Neural cell (in vitro differentiated cells): ENCODE measurements at regions not wholly inside any gene's neighbourhood (a gene's known extent, or its start where the extent isn't known, plus 50 kb on each side); places are given as distances from the start of the nearest gene placed in this dataset.

Source experiments
- H2AFZ ChIP-seq: fragments of 200-600, 300-800 bp; sonication (generic), shearing (Covaris generic); 2 replicates; pipeline ENCODE4 v1.6.0; 2014; ENCODE audit warnings: low read depth, mild to moderate bottlenecking, antibody characterized with exemption, low read length, moderate library complexity
- H3F3A ChIP-seq: fragments of 200-600 bp; shearing (Covaris generic); 2 replicates; pipeline ENCODE4 v1.6.1; 2016; ENCODE audit warnings: mild to moderate bottlenecking, moderate library complexity, mixed read lengths, antibody characterized with exemption, low read length; ENCODE audit not compliant: insufficient read depth, poor library complexity, severe bottlenecking
- H3K27ac ChIP-seq: fragments of 200-600, 300-800 bp; sonication (generic), shearing (Covaris generic); 2 replicates; pipeline ENCODE4 v1.5.1; 2014; ENCODE audit warnings: mild to moderate bottlenecking, low read length, moderate library complexity
- H3K27me3 ChIP-seq: fragments of 300-800, 200-600 bp; sonication (generic), shearing (Covaris generic); 2 replicates; pipeline ENCODE4 v1.6.0; 2014; ENCODE audit warnings: mild to moderate bottlenecking, low read depth, low read length, moderate library complexity; ENCODE audit not compliant: insufficient read depth
- H3K36me3 ChIP-seq: fragments of 300-800, 200-600 bp; sonication (generic), shearing (Covaris generic); 2 replicates; pipeline ENCODE4 v1.5.1; 2014; ENCODE audit warnings: mild to moderate bottlenecking, antibody characterized with exemption, low read length, moderate library complexity; ENCODE audit not compliant: insufficient read depth
- H3K4me2 ChIP-seq: fragments of 300-800, 200-600 bp; sonication (generic), shearing (Covaris generic); 2 replicates; pipeline ENCODE4 v1.6.0; 2014; ENCODE audit warnings: mild to moderate bottlenecking, low read length
- H3K4me3 ChIP-seq: fragments of 300-800, 200-600 bp; sonication (generic), shearing (Covaris generic); 2 replicates; pipeline ENCODE4 v1.5.1; 2014; ENCODE audit warnings: mild to moderate bottlenecking, low read length, moderate library complexity
- H3K79me2 ChIP-seq: fragments of 200-600 bp; shearing (Covaris generic); replicated peaks from 2 replicates; pipeline ENCODE4 v1.6.0; 2014; ENCODE audit warnings: mild to moderate bottlenecking, low read length, moderate library complexity; ENCODE audit not compliant: insufficient read depth
- H3K9ac ChIP-seq: fragments of 300-800, 200-600 bp; sonication (generic), shearing (Covaris generic); 2 replicates; pipeline ENCODE4 v1.6.1; 2016; ENCODE audit warnings: mild to moderate bottlenecking, low read length, mixed read lengths
- H3K9me2 ChIP-seq: fragments of 200-600 bp; shearing (Covaris generic); 2 replicates; pipeline ENCODE4 v1.6.1; 2016; ENCODE audit warnings: mild to moderate bottlenecking, low read length, mixed read lengths; ENCODE audit not compliant: insufficient read depth
- H3K9me3 ChIP-seq: fragments of 200-600, 300-800 bp; sonication (generic), shearing (Covaris generic); 2 replicates; pipeline ENCODE4 v1.6.1; 2016; ENCODE audit warnings: mild to moderate bottlenecking, mixed run types, low read length, moderate library complexity, mixed read lengths
- H4K20me1 ChIP-seq: fragments of 200-600 bp; shearing (Covaris generic); 2 replicates; pipeline ENCODE4 v1.6.1; 2016; ENCODE audit warnings: mild to moderate bottlenecking, mixed run types; ENCODE audit not compliant: insufficient read depth
- EP300 ChIP-seq: fragments of 450-650 bp; conservative IDR thresholded peaks from 2 replicates; pipeline ENCODE4 v1.6.1; 2014; ENCODE audit warnings: antibody characterized with exemption, mild to moderate bottlenecking, moderate library complexity; ENCODE audit not compliant: poor library complexity, severe bottlenecking
- EZH2 ChIP-seq: fragments of 200-600, 300-800 bp; shearing (Covaris generic), sonication (generic); IDR thresholded peaks from 2 replicates; pipeline ENCODE4 v1.6.1; 2014; ENCODE audit warnings: antibody characterized with exemption, low read length, borderline replicate concordance, mild to moderate bottlenecking; ENCODE audit not compliant: insufficient read depth, poor library complexity, severe bottlenecking
- MXI1 ChIP-seq: fragments of 450-650 bp; conservative IDR thresholded peaks from 2 replicates; pipeline ENCODE4 v1.6.1; 2014; ENCODE audit warnings: antibody characterized with exemption, mild to moderate bottlenecking; ENCODE audit not compliant: poor library complexity, severe bottlenecking
- POLR2AphosphoS5 ChIP-seq: IDR thresholded peaks from 2 replicates; pipeline ENCODE4 v1.6.1; 2012
- RAD21 ChIP-seq: fragments of 450-650 bp; conservative IDR thresholded peaks from 2 replicates; pipeline ENCODE4 v1.6.1; 2014; ENCODE audit warnings: antibody characterized with exemption, mild to moderate bottlenecking, moderate library complexity
- SMC3 ChIP-seq: fragments of 450-650 bp; conservative IDR thresholded peaks from 2 replicates; pipeline ENCODE4 v1.6.1; 2014; ENCODE audit warnings: antibody characterized with exemption, mild to moderate bottlenecking, moderate library complexity; ENCODE audit not compliant: poor library complexity
- TAF1 ChIP-seq: IDR thresholded peaks from 2 replicates; pipeline ENCODE4 v1.6.1; 2012; ENCODE audit warnings: low read depth
- TF ChIP-seq, protein P1 (sequence below): IDR thresholded peaks from 2 replicates; pipeline ENCODE4 v1.6.1; 2012; ENCODE audit warnings: borderline replicate concordance
- TF ChIP-seq, protein P2 (sequence below): fragments of 450-650 bp; IDR thresholded peaks from 2 replicates; pipeline ENCODE4 v1.5.1; 2014; ENCODE audit warnings: antibody characterized with exemption, mild to moderate bottlenecking, moderate library complexity; ENCODE audit not compliant: poor library complexity, severe bottlenecking

DNA sequence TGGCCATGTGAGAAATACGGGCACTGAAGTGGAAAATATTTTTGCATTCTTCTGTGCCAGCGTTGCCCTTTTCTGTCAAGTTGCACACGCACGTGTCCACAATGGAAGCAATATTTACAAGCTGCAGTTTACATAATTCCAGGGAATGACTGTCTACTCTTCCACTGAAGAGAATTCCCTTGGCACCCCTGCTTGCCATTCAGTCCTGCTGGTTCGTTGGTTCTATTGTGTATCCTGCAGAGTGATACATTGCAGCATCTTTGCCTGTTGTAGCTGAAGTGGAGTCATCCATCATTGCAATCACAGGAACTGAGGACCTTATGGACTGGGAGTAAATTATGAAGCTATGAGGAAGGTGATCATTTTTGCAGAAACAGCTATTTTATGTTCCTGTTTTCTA lies 759.4 kb downstream of the ROBO2 start:
- Histone ChIP-seq H3K36me3 (no peaks in the 10 kb centered on the region), H3K4me2 (no peak overlapping the region), H3K4me3 (no peak overlapping the region), H4K20me1 (no peaks in the 10 kb centered on the region), H3K9me3 (no peaks in the 10 kb centered on the region), H2AFZ (no peak overlapping the region), H3K79me2 (no peaks in the 10 kb centered on the region), H3K9ac (no peak overlapping the region), H3K27me3 (no peaks in the 10 kb centered on the region), H3K9me2 (no peaks in the 10 kb centered on the region), H3K27ac (no peak overlapping the region), H3F3A (no peaks in the 10 kb centered on the region)
- peak; percentile 73 for TF ChIP-seq POLR2AphosphoS5
- TF ChIP-seq EP300 = peak; percentile 78
- TF ChIP-seq EZH2 = no peak
- TF ChIP-seq MXI1 = peak; percentile 24
- TF ChIP-seq, protein P1, sequence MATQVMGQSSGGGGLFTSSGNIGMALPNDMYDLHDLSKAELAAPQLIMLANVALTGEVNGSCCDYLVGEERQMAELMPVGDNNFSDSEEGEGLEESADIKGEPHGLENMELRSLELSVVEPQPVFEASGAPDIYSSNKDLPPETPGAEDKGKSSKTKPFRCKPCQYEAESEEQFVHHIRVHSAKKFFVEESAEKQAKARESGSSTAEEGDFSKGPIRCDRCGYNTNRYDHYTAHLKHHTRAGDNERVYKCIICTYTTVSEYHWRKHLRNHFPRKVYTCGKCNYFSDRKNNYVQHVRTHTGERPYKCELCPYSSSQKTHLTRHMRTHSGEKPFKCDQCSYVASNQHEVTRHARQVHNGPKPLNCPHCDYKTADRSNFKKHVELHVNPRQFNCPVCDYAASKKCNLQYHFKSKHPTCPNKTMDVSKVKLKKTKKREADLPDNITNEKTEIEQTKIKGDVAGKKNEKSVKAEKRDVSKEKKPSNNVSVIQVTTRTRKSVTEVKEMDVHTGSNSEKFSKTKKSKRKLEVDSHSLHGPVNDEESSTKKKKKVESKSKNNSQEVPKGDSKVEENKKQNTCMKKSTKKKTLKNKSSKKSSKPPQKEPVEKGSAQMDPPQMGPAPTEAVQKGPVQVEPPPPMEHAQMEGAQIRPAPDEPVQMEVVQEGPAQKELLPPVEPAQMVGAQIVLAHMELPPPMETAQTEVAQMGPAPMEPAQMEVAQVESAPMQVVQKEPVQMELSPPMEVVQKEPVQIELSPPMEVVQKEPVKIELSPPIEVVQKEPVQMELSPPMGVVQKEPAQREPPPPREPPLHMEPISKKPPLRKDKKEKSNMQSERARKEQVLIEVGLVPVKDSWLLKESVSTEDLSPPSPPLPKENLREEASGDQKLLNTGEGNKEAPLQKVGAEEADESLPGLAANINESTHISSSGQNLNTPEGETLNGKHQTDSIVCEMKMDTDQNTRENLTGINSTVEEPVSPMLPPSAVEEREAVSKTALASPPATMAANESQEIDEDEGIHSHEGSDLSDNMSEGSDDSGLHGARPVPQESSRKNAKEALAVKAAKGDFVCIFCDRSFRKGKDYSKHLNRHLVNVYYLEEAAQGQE = peak; percentile 86
- TF ChIP-seq, protein P2, sequence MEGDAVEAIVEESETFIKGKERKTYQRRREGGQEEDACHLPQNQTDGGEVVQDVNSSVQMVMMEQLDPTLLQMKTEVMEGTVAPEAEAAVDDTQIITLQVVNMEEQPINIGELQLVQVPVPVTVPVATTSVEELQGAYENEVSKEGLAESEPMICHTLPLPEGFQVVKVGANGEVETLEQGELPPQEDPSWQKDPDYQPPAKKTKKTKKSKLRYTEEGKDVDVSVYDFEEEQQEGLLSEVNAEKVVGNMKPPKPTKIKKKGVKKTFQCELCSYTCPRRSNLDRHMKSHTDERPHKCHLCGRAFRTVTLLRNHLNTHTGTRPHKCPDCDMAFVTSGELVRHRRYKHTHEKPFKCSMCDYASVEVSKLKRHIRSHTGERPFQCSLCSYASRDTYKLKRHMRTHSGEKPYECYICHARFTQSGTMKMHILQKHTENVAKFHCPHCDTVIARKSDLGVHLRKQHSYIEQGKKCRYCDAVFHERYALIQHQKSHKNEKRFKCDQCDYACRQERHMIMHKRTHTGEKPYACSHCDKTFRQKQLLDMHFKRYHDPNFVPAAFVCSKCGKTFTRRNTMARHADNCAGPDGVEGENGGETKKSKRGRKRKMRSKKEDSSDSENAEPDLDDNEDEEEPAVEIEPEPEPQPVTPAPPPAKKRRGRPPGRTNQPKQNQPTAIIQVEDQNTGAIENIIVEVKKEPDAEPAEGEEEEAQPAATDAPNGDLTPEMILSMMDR = no peak
- peak; percentile 9 for TF ChIP-seq RAD21
- TF ChIP-seq SMC3 = peak; percentile 20
- TF ChIP-seq TAF1 = no peak

DNA sequence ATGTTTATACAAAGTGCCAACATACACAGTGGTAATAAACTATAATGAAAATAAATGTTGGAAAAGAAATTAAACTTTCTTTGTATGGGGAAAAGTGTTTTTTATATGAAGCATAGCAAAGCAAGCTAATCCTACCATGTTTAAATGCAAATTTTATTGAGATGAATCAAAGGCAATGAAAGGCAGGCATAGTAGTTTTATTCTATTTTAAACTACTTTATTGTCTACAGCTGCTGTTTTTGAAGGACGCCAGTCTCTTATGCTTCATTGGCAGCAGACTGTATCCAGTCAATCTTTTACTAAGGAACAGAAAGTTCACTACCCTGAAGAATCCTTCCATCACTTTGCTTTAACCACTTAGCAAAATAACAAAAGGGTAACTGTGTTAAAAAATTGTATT lies 761.0 kb downstream of the ROBO2 start:
- H3K27me3 ChIP-seq = no peaks in the 10 kb centered on the region
- H3K9ac ChIP-seq = no peak overlapping the region
- peak overlapping the region; percentile 1 for H3K4me2 ChIP-seq
- no peaks in the 10 kb centered on the region for H4K20me1 ChIP-seq
- no peaks in the 10 kb centered on the region for H3K79me2 ChIP-seq
- TF ChIP-seq POLR2AphosphoS5 = no peak
- no peak for TF ChIP-seq MXI1
- TF ChIP-seq EP300 = no peak
- TF ChIP-seq, protein P1 = no peak
- TF ChIP-seq RAD21 = no peak
- no peak for TF ChIP-seq EZH2
- no peak for TF ChIP-seq TAF1
- no peak for TF ChIP-seq SMC3
- TF ChIP-seq, protein P2 = no peak
- no peak overlapping the region for H3K4me3 ChIP-seq
- no peaks in the 10 kb centered on the region for H3K9me2 ChIP-seq
- no peaks in the 10 kb centered on the region for H3F3A ChIP-seq
- no peaks in the 10 kb centered on the region for H3K36me3 ChIP-seq
- no peak overlapping the region for H2AFZ ChIP-seq
- H3K9me3 ChIP-seq = no peaks in the 10 kb centered on the region
- no peak overlapping the region for H3K27ac ChIP-seq
